ENCODE measurements at regions not wholly inside any gene's neighbourhood (a gene's known extent, or its start where the extent isn't known, plus 50 kb on each side); places are given as distances from the start of the nearest gene placed in this dataset.

DNA sequence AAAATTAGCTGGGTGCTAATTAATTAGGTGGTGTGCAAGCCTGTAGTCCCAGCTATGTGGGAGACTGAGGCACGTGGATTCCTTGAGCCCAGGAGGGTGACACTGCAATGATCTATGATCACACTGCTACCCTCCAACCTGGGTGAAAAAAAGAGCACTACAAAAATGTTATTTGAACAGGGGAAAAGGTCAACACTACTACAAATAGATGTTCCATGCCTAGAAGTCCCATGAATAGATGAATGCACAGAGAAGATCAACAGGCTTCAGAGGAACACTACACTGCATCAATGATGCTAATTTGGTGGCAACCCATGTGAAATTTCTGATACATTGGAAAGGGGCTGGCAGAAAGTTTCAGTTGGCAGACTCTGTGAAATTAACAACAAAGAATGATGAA is 105.4 kb upstream of the FHIT start:
- BruUV-seq (replicated peaks), result no TSS peak
- POLR2A ChIA-PET, result no interaction called here

DNA sequence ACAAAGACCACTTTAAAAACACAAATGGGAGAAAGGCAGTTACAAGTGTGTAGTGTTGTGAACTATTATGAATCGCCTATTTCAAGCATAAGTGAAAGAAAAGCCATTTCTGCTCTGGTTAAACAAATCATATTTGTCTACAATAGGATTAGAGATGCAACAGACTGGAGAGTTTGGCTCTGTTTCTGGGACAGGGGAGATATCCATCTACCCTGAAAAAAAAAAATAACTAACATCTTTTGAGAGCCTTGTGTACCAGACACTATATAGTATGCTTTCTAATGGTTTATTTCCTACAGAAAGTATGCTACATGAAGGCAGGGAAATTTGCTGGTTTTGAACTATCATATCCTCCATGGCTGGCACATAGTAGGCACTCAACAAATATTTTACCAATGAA is 106.7 kb upstream of the FHIT start:
- Histone ChIP-seq H3K27ac (ENCODE audit: low read depth, low read length, poor library complexity, severe bottlenecking) (no peak overlapping the region), H2AFZ (ENCODE audit: low read length) (no peak overlapping the region), H4K20me1 (ENCODE audit: insufficient read depth, low read length) (no peaks in the 10 kb centered on the region), H3K4me1 (ENCODE audit: insufficient read depth, low read length, poor library complexity, severe bottlenecking) (no peaks in the 10 kb centered on the region), H3K9me2 (ENCODE audit: insufficient read depth, low read length) (no peaks in the 10 kb centered on the region), H3K4me2 (ENCODE audit: low read length) (no peak overlapping the region), H3K36me3 (ENCODE audit: insufficient read depth, low read length) (no peaks in the 10 kb centered on the region), H3K4me3 (ENCODE audit: low read depth, low read length, poor library complexity, severe bottlenecking) (no peak overlapping the region), H3K9me3 (ENCODE audit: low read length) (no peaks in the 10 kb centered on the region), H3K79me2 (ENCODE audit: insufficient read depth, low read depth, low read length) (no peaks in the 10 kb centered on the region)
- intact Hi-C loops (cut with micrococcal nuclease; ENCODE audit: unreplicated experiment), result no loop called here
- no TSS peak for BruUV-seq (replicated peaks)
- CTCF ChIA-PET (ENCODE audit: unreplicated experiment), result no interaction called here
- POLR2A ChIA-PET, result interaction anchor here (0.5 kb wide), 1 partner anchor 1664 kb away, joined by 9 read pairs; no protein-coding TSS in a partner anchor
- no peak for TF ChIP-seq EZH2phosphoT487 (IDR thresholded peaks at IDR 0.05; ENCODE audit: borderline replicate concordance, low read depth, low read length)
- TF ChIP-seq, protein P1, sequence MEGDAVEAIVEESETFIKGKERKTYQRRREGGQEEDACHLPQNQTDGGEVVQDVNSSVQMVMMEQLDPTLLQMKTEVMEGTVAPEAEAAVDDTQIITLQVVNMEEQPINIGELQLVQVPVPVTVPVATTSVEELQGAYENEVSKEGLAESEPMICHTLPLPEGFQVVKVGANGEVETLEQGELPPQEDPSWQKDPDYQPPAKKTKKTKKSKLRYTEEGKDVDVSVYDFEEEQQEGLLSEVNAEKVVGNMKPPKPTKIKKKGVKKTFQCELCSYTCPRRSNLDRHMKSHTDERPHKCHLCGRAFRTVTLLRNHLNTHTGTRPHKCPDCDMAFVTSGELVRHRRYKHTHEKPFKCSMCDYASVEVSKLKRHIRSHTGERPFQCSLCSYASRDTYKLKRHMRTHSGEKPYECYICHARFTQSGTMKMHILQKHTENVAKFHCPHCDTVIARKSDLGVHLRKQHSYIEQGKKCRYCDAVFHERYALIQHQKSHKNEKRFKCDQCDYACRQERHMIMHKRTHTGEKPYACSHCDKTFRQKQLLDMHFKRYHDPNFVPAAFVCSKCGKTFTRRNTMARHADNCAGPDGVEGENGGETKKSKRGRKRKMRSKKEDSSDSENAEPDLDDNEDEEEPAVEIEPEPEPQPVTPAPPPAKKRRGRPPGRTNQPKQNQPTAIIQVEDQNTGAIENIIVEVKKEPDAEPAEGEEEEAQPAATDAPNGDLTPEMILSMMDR (conservative IDR thresholded peaks at IDR 0.05; ENCODE audit: low read length), result no peak
- no peak for DNase-seq (ENCODE audit: low spot score)

More for the DNA sequence above, 105.4 kb upstream of the FHIT start:
- DNase-seq (ENCODE audit: low spot score), result no peak
- Histone ChIP-seq H3K27ac (ENCODE audit: low read depth, low read length, poor library complexity, severe bottlenecking) (no peak overlapping the region), H4K20me1 (ENCODE audit: insufficient read depth, low read length) (no peaks in the 10 kb centered on the region), H2AFZ (ENCODE audit: low read length) (no peak overlapping the region), H3K4me1 (ENCODE audit: insufficient read depth, low read length, poor library complexity, severe bottlenecking) (no peaks in the 10 kb centered on the region), H3K9me3 (ENCODE audit: low read length) (no peaks in the 10 kb centered on the region), H3K4me3 (ENCODE audit: low read depth, low read length, poor library complexity, severe bottlenecking) (no peak overlapping the region), H3K9me2 (ENCODE audit: insufficient read depth, low read length) (no peaks in the 10 kb centered on the region), H3K79me2 (ENCODE audit: insufficient read depth, low read depth, low read length) (no peaks in the 10 kb centered on the region), H3K36me3 (ENCODE audit: insufficient read depth, low read length) (no peaks in the 10 kb centered on the region), H3K4me2 (ENCODE audit: low read length) (no peak overlapping the region)
- intact Hi-C loops (cut with micrococcal nuclease; ENCODE audit: unreplicated experiment), result no loop called here
- CTCF ChIA-PET (ENCODE audit: unreplicated experiment), result no interaction called here
- TF ChIP-seq, protein P1 (conservative IDR thresholded peaks at IDR 0.05; ENCODE audit: low read length), result no peak
- no peak for TF ChIP-seq EZH2phosphoT487 (IDR thresholded peaks at IDR 0.05; ENCODE audit: borderline replicate concordance, low read depth, low read length)

DNA sequence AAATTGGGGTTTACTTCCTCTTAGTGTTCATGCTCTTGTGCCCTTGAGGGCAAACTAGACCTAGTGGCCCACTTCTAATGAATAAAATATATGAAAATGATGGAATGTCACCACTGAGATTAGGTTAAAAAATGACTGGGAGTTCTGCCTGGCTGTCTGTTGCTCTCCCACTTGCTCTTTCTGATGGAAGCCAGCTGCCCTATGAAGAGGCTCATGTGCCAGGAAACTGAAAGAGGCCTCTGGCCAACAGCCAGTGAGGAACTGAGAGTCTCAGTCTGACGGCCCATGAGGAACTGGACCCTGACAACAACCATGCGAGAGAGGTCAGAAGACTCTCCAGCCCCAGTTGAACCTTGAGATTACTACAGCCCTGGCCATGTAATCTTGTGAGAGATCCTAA is 107.1 kb upstream of the FHIT start:
- Histone ChIP-seq H3K4me1 (ENCODE audit: insufficient read depth, low read length, poor library complexity, severe bottlenecking) (no peaks in the 10 kb centered on the region), H3K9me3 (ENCODE audit: low read length) (no peaks in the 10 kb centered on the region), H3K36me3 (ENCODE audit: insufficient read depth, low read length) (no peaks in the 10 kb centered on the region), H4K20me1 (ENCODE audit: insufficient read depth, low read length) (no peaks in the 10 kb centered on the region), H3K79me2 (ENCODE audit: insufficient read depth, low read depth, low read length) (no peaks in the 10 kb centered on the region), H3K4me3 (ENCODE audit: low read depth, low read length, poor library complexity, severe bottlenecking) (no peak overlapping the region), H3K27ac (ENCODE audit: low read depth, low read length, poor library complexity, severe bottlenecking) (no peak overlapping the region), H3K4me2 (ENCODE audit: low read length) (no peak overlapping the region), H3K9me2 (ENCODE audit: insufficient read depth, low read length) (no peaks in the 10 kb centered on the region), H2AFZ (ENCODE audit: low read length) (no peak overlapping the region)
- intact Hi-C loops (cut with micrococcal nuclease; ENCODE audit: unreplicated experiment), result no loop called here
- ChIA-PET CTCF (ENCODE audit: unreplicated experiment) (no interaction called here), POLR2A (no interaction called here)
- no peak for TF ChIP-seq EZH2phosphoT487 (IDR thresholded peaks at IDR 0.05; ENCODE audit: borderline replicate concordance, low read depth, low read length)
- TF ChIP-seq, protein P1 (conservative IDR thresholded peaks at IDR 0.05; ENCODE audit: low read length), result no peak
- no peak for DNase-seq (ENCODE audit: low spot score)
- no TSS peak for BruUV-seq (replicated peaks)
